ENCODE measurements at regions not wholly inside any gene's neighbourhood (a gene's known extent, or its start where the extent isn't known, plus 50 kb on each side); places are given as distances from the start of the nearest gene placed in this dataset.

DNA sequence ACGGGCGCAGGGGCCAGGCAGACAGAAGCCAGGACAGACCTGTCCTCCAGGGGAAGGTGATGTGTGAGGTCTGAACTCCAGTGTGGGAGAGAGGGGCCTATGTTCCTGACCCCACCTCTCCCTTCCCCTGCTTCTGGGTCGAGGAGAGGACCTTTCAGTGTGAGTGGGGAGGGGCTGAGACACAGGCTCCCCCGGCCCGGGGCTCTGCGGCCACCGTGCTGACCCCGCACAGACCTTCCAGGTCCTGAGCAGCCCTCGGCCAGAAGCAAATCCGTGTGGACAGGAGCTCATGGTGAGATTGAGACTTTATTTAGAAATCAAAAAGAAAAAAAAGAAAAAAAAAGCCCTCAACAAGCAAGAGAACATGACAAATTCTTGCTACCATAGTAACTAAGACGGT lies 680.5 kb downstream of the BRD1 start:
- H3K27ac ChIP-seq (ENCODE audit: low read length in 2 of 2): no peak overlapping the region
- H3K4me1 ChIP-seq (ENCODE audit: control insufficient read depth in 2 of 2, insufficient read depth in 2 of 2, low read length in 2 of 2): no peaks in the 10 kb centered on the region
- no peaks in the 10 kb centered on the region for H3K36me3 ChIP-seq (replicated peaks in 1 of 2; ENCODE audit: control extremely low read depth in 1 of 2, control insufficient read depth in 1 of 2, extremely low read depth in 1 of 2, insufficient read depth in 2 of 2, low read length in 1 of 2)
- Mint-ChIP-seq H3K27ac (no peak overlapping the region), H3K4me3 (no peak overlapping the region), H3K27me3 (peaks cover 8% of the 10 kb centered on the region), H3K9me3 (ENCODE audit: insufficient read depth) (no peaks in the 10 kb centered on the region), H3K4me1 (no peaks in the 10 kb centered on the region)
- no peaks in the 10 kb centered on the region for H3K27me3 ChIP-seq (replicated peaks in 1 of 4; ENCODE audit: control extremely low read depth in 1 of 4, control insufficient read depth in 3 of 4, insufficient read depth in 4 of 4, low read length in 3 of 4)
- POLR2A ChIA-PET: no interaction called here
- DNase-seq (no peak), ATAC-seq (ENCODE audit: low read depth) (no peak)
- H3K79me2 ChIP-seq (ENCODE audit: control insufficient read depth, insufficient read depth, low read length): no peaks in the 10 kb centered on the region
- no peak overlapping the region for H3K4me2 ChIP-seq (replicated peaks; ENCODE audit: low read depth, low read length, poor library complexity, severe bottlenecking)
- H2AFZ ChIP-seq (ENCODE audit: insufficient read depth, low read depth, low read length, poor library complexity, severe bottlenecking): no peak overlapping the region
- no peak for TF ChIP-seq EZH2 (IDR thresholded peaks at IDR 0.05; ENCODE audit: borderline replicate concordance, insufficient read depth, low read depth, low read length, poor library complexity, severe bottlenecking)
- TF ChIP-seq, protein P1, sequence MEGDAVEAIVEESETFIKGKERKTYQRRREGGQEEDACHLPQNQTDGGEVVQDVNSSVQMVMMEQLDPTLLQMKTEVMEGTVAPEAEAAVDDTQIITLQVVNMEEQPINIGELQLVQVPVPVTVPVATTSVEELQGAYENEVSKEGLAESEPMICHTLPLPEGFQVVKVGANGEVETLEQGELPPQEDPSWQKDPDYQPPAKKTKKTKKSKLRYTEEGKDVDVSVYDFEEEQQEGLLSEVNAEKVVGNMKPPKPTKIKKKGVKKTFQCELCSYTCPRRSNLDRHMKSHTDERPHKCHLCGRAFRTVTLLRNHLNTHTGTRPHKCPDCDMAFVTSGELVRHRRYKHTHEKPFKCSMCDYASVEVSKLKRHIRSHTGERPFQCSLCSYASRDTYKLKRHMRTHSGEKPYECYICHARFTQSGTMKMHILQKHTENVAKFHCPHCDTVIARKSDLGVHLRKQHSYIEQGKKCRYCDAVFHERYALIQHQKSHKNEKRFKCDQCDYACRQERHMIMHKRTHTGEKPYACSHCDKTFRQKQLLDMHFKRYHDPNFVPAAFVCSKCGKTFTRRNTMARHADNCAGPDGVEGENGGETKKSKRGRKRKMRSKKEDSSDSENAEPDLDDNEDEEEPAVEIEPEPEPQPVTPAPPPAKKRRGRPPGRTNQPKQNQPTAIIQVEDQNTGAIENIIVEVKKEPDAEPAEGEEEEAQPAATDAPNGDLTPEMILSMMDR (IDR thresholded peaks at IDR 0.05): no peak
- CTCF ChIA-PET: no interaction called here
- 69% methylated on average over 2 of the region's 11 CpGs for WGBS (ENCODE audit: insufficient coverage)
- no peak overlapping the region for H3K9ac ChIP-seq (ENCODE audit: low read length)
- intact Hi-C loops (cut with micrococcal nuclease): no loop called here
- H3K9me3 ChIP-seq (ENCODE audit: control extremely low read depth in 1 of 3, control insufficient read depth in 2 of 3, insufficient read depth in 1 of 3, low read length in 2 of 3): peaks cover 0 to 6% (median 0%) of the 10 kb centered on the region in 3 donors
- H4K20me1 ChIP-seq (ENCODE audit: control insufficient read depth, insufficient read depth, low read length, poor library complexity, severe bottlenecking): no peaks in the 10 kb centered on the region
- no peak overlapping the region for H3K4me3 ChIP-seq (ENCODE audit: control extremely low read depth in 1 of 5, extremely low read depth in 1 of 5, insufficient read depth in 1 of 5, low read depth in 2 of 5, low read length in 4 of 5)

DNA sequence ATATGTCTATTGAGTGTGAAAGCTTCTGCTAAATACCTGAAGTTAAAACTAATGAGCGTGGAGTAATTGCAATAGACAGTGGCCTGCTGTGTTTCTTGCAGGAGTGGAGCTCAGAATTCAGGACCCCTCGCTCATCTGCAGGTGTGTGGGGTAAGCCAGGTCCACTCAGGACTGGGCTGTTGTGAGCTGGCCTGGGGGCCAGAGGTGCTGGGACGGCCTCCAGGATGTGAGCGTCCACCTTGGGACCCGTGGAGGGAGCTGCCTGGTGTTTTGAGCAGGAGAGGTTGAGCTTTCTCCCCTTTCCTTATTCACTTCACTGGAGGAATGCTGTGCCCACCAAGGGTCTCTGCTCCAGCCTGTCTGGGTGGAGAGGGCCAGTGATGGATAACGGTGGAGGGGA lies 681.2 kb downstream of the BRD1 start:
- no peaks in the 10 kb centered on the region for H3K9me3 Mint-ChIP-seq (ENCODE audit: insufficient read depth)
- H3K4me3 ChIP-seq (ENCODE audit: control extremely low read depth in 1 of 5, extremely low read depth in 1 of 5, insufficient read depth in 1 of 5, low read depth in 2 of 5, low read length in 4 of 5): no peak overlapping the region
- intact Hi-C loops (cut with micrococcal nuclease): no loop called here
- H3K4me1 Mint-ChIP-seq: no peaks in the 10 kb centered on the region
- 72% methylated on average over 6 of the region's 6 CpGs for WGBS (ENCODE audit: insufficient coverage)
- H3K4me3 Mint-ChIP-seq: no peak overlapping the region
- TF ChIP-seq, protein P1 (IDR thresholded peaks at IDR 0.05): no peak
- no peak for TF ChIP-seq EZH2 (IDR thresholded peaks at IDR 0.05; ENCODE audit: borderline replicate concordance, insufficient read depth, low read depth, low read length, poor library complexity, severe bottlenecking)
- no peaks in the 10 kb centered on the region for H3K36me3 ChIP-seq (replicated peaks in 1 of 2; ENCODE audit: control extremely low read depth in 1 of 2, control insufficient read depth in 1 of 2, extremely low read depth in 1 of 2, insufficient read depth in 2 of 2, low read length in 1 of 2)
- H3K4me2 ChIP-seq (replicated peaks; ENCODE audit: low read depth, low read length, poor library complexity, severe bottlenecking): no peak overlapping the region
- DNase-seq: no peak
- no peaks in the 10 kb centered on the region for H3K79me2 ChIP-seq (ENCODE audit: control insufficient read depth, insufficient read depth, low read length)
- no peak overlapping the region for H2AFZ ChIP-seq (ENCODE audit: insufficient read depth, low read depth, low read length, poor library complexity, severe bottlenecking)
- no peak overlapping the region for H3K9ac ChIP-seq (ENCODE audit: low read length)
- H3K27ac Mint-ChIP-seq: no peak overlapping the region
- H3K27me3 ChIP-seq (replicated peaks in 1 of 4; ENCODE audit: control extremely low read depth in 1 of 4, control insufficient read depth in 3 of 4, insufficient read depth in 4 of 4, low read length in 3 of 4): no peaks in the 10 kb centered on the region
- H4K20me1 ChIP-seq (ENCODE audit: control insufficient read depth, insufficient read depth, low read length, poor library complexity, severe bottlenecking): no peaks in the 10 kb centered on the region
- H3K27me3 Mint-ChIP-seq: peaks cover 8% of the 10 kb centered on the region
- no peaks in the 10 kb centered on the region for H3K4me1 ChIP-seq (ENCODE audit: control insufficient read depth in 2 of 2, insufficient read depth in 2 of 2, low read length in 2 of 2)
- CTCF ChIA-PET: no interaction called here
- POLR2A ChIA-PET: no interaction called here
- H3K27ac ChIP-seq (ENCODE audit: low read length in 2 of 2): no peak overlapping the region
- no peak for ATAC-seq (ENCODE audit: low read depth)
- peaks cover 0 to 3% (median 0%) of the 10 kb centered on the region in 3 donors for H3K9me3 ChIP-seq (ENCODE audit: control extremely low read depth in 1 of 3, control insufficient read depth in 2 of 3, insufficient read depth in 1 of 3, low read length in 2 of 3)
